Colonic mucosa (tissue), 4 donors: ENCODE measurements at regions not wholly inside any gene's neighbourhood (a gene's known extent, or its start where the extent isn't known, plus 50 kb on each side); places are given as distances from the start of the nearest gene placed in this dataset.

Experiments
- DNase-seq: peaks from one replicate; pipeline ENCODE4 v3.0.0-alpha.2; 2020
- H3K27ac ChIP-seq: fragments of 200-600 bp; one replicate; pipeline ENCODE4 v1.8.0; 2021
- H3K27me3 ChIP-seq: fragments of 200-600 bp; one replicate; pipeline ENCODE4 v1.8.0; 2021
- H3K36me3 ChIP-seq: fragments of 200-600 bp; one replicate; pipeline ENCODE4 v1.8.0; 2021
- H3K4me1 ChIP-seq: fragments of 200-600 bp; one replicate; pipeline ENCODE4 v1.8.0; 2021; ENCODE audit warnings: mild to moderate bottlenecking
- H3K4me3 ChIP-seq: fragments of 200-600 bp; one replicate; pipeline ENCODE4 v1.8.0; 2021
- H3K9ac ChIP-seq, 2 donors: one replicate each; pipeline ENCODE4 v1.7.0; 2013; ENCODE audit warnings: control low read depth in 2 of 2, low read depth in 2 of 2, low read length in 2 of 2
- H3K9me3 ChIP-seq: fragments of 200-600 bp; one replicate; pipeline ENCODE4 v1.8.0; 2021
- intact Hi-C: fragments of 100-400 bp; cut with DNase I; formaldehyde crosslinking; loops from one replicate; pipeline ENCODE4 v1.14.1; 2022
- TF ChIP-seq, protein P1 (sequence below): fragments of 200-600 bp; IDR thresholded peaks from one replicate; pipeline ENCODE4 v1.8.0; 2022; ENCODE audit warnings: antibody characterized with exemption, mild to moderate bottlenecking
- donor health status: healthy.
- donor health status: DM: no; HTN: no; CAD: no.
- donor health status: DM: no; HTN: no; CAD: no.

GRCh38 chr4:110963662-110964280 is 340.9 kb upstream of the PITX2 start:
- H3K9me3 ChIP-seq: no peaks in the 10 kb centered on the region
- no peak for DNase-seq
- intact Hi-C loops: no loop called here
- no peak overlapping the region for H3K27ac ChIP-seq
- no peak overlapping the region for H3K4me3 ChIP-seq
- H3K36me3 ChIP-seq: no peaks in the 10 kb centered on the region
- H3K27me3 ChIP-seq: no peaks in the 10 kb centered on the region
- no peaks in the 10 kb centered on the region for H3K4me1 ChIP-seq
- TF ChIP-seq, protein P1, sequence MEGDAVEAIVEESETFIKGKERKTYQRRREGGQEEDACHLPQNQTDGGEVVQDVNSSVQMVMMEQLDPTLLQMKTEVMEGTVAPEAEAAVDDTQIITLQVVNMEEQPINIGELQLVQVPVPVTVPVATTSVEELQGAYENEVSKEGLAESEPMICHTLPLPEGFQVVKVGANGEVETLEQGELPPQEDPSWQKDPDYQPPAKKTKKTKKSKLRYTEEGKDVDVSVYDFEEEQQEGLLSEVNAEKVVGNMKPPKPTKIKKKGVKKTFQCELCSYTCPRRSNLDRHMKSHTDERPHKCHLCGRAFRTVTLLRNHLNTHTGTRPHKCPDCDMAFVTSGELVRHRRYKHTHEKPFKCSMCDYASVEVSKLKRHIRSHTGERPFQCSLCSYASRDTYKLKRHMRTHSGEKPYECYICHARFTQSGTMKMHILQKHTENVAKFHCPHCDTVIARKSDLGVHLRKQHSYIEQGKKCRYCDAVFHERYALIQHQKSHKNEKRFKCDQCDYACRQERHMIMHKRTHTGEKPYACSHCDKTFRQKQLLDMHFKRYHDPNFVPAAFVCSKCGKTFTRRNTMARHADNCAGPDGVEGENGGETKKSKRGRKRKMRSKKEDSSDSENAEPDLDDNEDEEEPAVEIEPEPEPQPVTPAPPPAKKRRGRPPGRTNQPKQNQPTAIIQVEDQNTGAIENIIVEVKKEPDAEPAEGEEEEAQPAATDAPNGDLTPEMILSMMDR: no peak
- H3K9ac ChIP-seq: no peak overlapping the region

DNA sequence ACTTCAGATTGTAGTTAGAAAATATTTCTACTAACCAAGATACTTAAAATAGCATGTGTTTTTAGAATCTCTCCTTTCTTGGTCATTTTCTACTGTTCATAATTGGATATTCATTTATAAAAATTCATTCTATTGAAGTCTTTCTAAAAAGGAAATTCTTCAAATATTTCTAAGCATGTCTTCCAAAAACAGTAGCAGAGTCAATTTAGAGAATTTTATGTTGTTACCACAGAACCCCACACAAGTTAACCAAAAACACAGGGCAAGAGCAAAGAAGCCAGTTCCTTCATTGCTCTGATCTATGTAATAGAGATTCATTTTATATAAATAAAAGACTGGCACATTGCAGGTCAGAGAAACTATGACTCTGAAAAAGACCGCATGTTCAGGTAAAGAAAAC is 345.1 kb upstream of the PITX2 start:
- H3K4me3 ChIP-seq: no peak overlapping the region
- no peak overlapping the region for H3K9ac ChIP-seq
- no peaks in the 10 kb centered on the region for H3K27me3 ChIP-seq
- intact Hi-C loops: no loop called here
- H3K9me3 ChIP-seq: no peaks in the 10 kb centered on the region
- no peaks in the 10 kb centered on the region for H3K36me3 ChIP-seq
- DNase-seq: no peak
- H3K27ac ChIP-seq: no peak overlapping the region
- H3K4me1 ChIP-seq: no peaks in the 10 kb centered on the region
- TF ChIP-seq, protein P1: no peak

GRCh38 chr4:110970642-110971041 is 347.8 kb upstream of the PITX2 start:
- TF ChIP-seq, protein P1: peak; percentile 32
- DNase-seq: peak; percentile 70
- intact Hi-C loops: no loop called here

DNA sequence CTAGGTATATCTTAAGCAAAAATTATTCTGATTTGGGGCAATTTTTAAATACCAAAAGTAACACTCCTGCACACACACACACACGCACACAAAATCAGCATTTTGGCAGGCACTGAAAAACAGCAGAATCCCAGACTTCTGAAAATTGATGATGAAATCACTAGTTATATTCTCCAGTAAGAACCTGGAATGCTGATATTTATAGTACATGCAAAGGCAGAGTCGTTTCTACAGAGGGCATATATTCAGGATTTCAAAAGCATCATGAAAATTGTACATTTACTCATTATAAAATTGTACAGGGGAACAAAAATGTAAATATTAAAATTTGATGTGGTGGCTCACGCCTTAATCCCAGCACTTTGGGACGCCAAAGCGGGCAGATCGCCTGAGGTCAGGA is 352.5 kb upstream of the PITX2 start:
- Histone ChIP-seq H3K27ac (no peak overlapping the region), H3K4me1 (no peaks in the 10 kb centered on the region), H3K9me3 (no peaks in the 10 kb centered on the region), H3K9ac (no peak overlapping the region), H3K36me3 (no peaks in the 10 kb centered on the region), H3K4me3 (no peak overlapping the region), H3K27me3 (no peaks in the 10 kb centered on the region)
- intact Hi-C loops: no loop called here
- TF ChIP-seq, protein P1: no peak
- no peak for DNase-seq

More at GRCh38 chr4:110970642-110971041, 347.8 kb upstream of the PITX2 start:
- H3K4me3 ChIP-seq: no peak overlapping the region
- H3K27me3 ChIP-seq: no peaks in the 10 kb centered on the region
- no peak overlapping the region for H3K9ac ChIP-seq
- H3K9me3 ChIP-seq: no peaks in the 10 kb centered on the region
- no peaks in the 10 kb centered on the region for H3K4me1 ChIP-seq
- H3K27ac ChIP-seq: no peak overlapping the region
- no peaks in the 10 kb centered on the region for H3K36me3 ChIP-seq

GRCh38 chr4:110977554-110977953 is 354.7 kb upstream of the PITX2 start:
- Histone ChIP-seq H3K27me3 (no peaks in the 10 kb centered on the region), H3K27ac (no peak overlapping the region), H3K4me3 (no peak overlapping the region), H3K4me1 (no peaks in the 10 kb centered on the region), H3K9me3 (no peaks in the 10 kb centered on the region), H3K36me3 (no peaks in the 10 kb centered on the region), H3K9ac (no peak overlapping the region)
- TF ChIP-seq, protein P1: no peak
- intact Hi-C loops: no loop called here
- no peak for DNase-seq
